Hepatocyte (in vitro differentiated cells): ENCODE measurements at regions not wholly inside any gene's neighbourhood (a gene's known extent, or its start where the extent isn't known, plus 50 kb on each side); places are given as distances from the start of the nearest gene placed in this dataset.

ENCODE experiments used
- DNase-seq: peaks from one replicate; pipeline ENCODE4 v3.0.0-alpha.2; 2016; ENCODE audit warnings: low spot score
- H2AFZ ChIP-seq: fragments of 200-600 bp; sonication (generic); 2 replicates; pipeline ENCODE4 v1.6.0; 2016; ENCODE audit warnings: antibody characterized with exemption, mild to moderate bottlenecking
- H3K27ac ChIP-seq: fragments of 200-600 bp; sonication (generic); 2 replicates; pipeline ENCODE4 v1.5.1; 2016; ENCODE audit warnings: mild to moderate bottlenecking
- H3K27me3 ChIP-seq: fragments of 200-600 bp; sonication (generic); 2 replicates; pipeline ENCODE4 v1.6.1; 2016
- H3K36me3 ChIP-seq: fragments of 200-600 bp; sonication (generic); replicated peaks from 2 replicates; pipeline ENCODE4 v1.5.1; 2016; ENCODE audit warnings: low read depth; ENCODE audit not compliant: insufficient read depth
- H3K4me1 ChIP-seq: fragments of 200-600 bp; sonication (generic); 2 replicates; pipeline ENCODE4 v1.5.1; 2016; ENCODE audit warnings: mild to moderate bottlenecking, moderate library complexity; ENCODE audit not compliant: insufficient read depth
- H3K4me2 ChIP-seq: fragments of 200-600 bp; sonication (generic); 2 replicates; pipeline ENCODE4 v1.6.0; 2016
- H3K4me3 ChIP-seq: fragments of 200-600 bp; sonication (generic); 2 replicates; pipeline ENCODE4 v1.5.1; 2016; ENCODE audit warnings: mild to moderate bottlenecking
- H3K79me2 ChIP-seq: fragments of 200-600 bp; sonication (generic); 2 replicates; pipeline ENCODE4 v1.6.0; 2017; ENCODE audit warnings: mild to moderate bottlenecking
- H3K9me2 ChIP-seq: fragments of 200-600 bp; sonication (generic); replicated peaks from 2 replicates; pipeline ENCODE4 v1.6.0; 2017; ENCODE audit warnings: mild to moderate bottlenecking; ENCODE audit not compliant: insufficient read depth
- H3K9me3 ChIP-seq: fragments of 200-600 bp; sonication (generic); 2 replicates; pipeline ENCODE4 v1.5.1; 2016; ENCODE audit warnings: low read depth, mild to moderate bottlenecking
- H4K20me1 ChIP-seq: fragments of 200-600 bp; sonication (generic); 2 replicates; pipeline ENCODE4 v1.6.0; 2016; ENCODE audit warnings: mild to moderate bottlenecking; ENCODE audit not compliant: insufficient read depth, poor library complexity, severe bottlenecking
- EZH2 ChIP-seq: fragments of 200-600 bp; sonication (generic); IDR thresholded peaks from 2 replicates; pipeline ENCODE4 v1.6.1; 2016; ENCODE audit warnings: antibody characterized with exemption, mild to moderate bottlenecking, borderline replicate concordance
- EZH2phosphoT487 ChIP-seq: fragments of 200-600 bp; sonication (generic); IDR thresholded peaks from one replicate; pipeline ENCODE4 v1.6.1; 2018; ENCODE audit warnings: antibody characterized with exemption, mild to moderate bottlenecking, low read depth, moderate library complexity; ENCODE audit not compliant: unreplicated experiment, severe bottlenecking
- WGBS: methylation state at CpG from one replicate; pipeline ENCODE4 v1.1.6; 2016; ENCODE audit warnings: low lambda C conversion rate; ENCODE audit errors: missing lambda C conversion rate; 5-methylcytosine and 5-hydroxymethylcytosine counted together
- TF ChIP-seq, protein P1 (sequence below): fragments of 200-600 bp; sonication (generic); IDR thresholded peaks from 2 replicates; pipeline ENCODE4 v1.5.1; 2016; ENCODE audit warnings: antibody characterized with exemption, mild to moderate bottlenecking; ENCODE audit not compliant: poor library complexity

GRCh38 chr5:118723021-118723338 is 265.4 kb downstream of the DTWD2 start:
- no peaks in the 10 kb centered on the region for H3K36me3 ChIP-seq
- H4K20me1 ChIP-seq, result no peaks in the 10 kb centered on the region
- H3K79me2 ChIP-seq, result no peaks in the 10 kb centered on the region
- H3K4me2 ChIP-seq, result no peak overlapping the region
- H3K27me3 ChIP-seq, result no peaks in the 10 kb centered on the region
- H3K9me3 ChIP-seq, result no peaks in the 10 kb centered on the region
- TF ChIP-seq EZH2phosphoT487, result no peak
- TF ChIP-seq EZH2, result no peak
- TF ChIP-seq, protein P1, sequence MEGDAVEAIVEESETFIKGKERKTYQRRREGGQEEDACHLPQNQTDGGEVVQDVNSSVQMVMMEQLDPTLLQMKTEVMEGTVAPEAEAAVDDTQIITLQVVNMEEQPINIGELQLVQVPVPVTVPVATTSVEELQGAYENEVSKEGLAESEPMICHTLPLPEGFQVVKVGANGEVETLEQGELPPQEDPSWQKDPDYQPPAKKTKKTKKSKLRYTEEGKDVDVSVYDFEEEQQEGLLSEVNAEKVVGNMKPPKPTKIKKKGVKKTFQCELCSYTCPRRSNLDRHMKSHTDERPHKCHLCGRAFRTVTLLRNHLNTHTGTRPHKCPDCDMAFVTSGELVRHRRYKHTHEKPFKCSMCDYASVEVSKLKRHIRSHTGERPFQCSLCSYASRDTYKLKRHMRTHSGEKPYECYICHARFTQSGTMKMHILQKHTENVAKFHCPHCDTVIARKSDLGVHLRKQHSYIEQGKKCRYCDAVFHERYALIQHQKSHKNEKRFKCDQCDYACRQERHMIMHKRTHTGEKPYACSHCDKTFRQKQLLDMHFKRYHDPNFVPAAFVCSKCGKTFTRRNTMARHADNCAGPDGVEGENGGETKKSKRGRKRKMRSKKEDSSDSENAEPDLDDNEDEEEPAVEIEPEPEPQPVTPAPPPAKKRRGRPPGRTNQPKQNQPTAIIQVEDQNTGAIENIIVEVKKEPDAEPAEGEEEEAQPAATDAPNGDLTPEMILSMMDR, result no peak
- H2AFZ ChIP-seq, result no peak overlapping the region
- no peak overlapping the region for H3K4me3 ChIP-seq
- H3K9me2 ChIP-seq, result no peaks in the 10 kb centered on the region
- no peak for DNase-seq
- H3K4me1 ChIP-seq, result no peaks in the 10 kb centered on the region
- no peak overlapping the region for H3K27ac ChIP-seq

DNA sequence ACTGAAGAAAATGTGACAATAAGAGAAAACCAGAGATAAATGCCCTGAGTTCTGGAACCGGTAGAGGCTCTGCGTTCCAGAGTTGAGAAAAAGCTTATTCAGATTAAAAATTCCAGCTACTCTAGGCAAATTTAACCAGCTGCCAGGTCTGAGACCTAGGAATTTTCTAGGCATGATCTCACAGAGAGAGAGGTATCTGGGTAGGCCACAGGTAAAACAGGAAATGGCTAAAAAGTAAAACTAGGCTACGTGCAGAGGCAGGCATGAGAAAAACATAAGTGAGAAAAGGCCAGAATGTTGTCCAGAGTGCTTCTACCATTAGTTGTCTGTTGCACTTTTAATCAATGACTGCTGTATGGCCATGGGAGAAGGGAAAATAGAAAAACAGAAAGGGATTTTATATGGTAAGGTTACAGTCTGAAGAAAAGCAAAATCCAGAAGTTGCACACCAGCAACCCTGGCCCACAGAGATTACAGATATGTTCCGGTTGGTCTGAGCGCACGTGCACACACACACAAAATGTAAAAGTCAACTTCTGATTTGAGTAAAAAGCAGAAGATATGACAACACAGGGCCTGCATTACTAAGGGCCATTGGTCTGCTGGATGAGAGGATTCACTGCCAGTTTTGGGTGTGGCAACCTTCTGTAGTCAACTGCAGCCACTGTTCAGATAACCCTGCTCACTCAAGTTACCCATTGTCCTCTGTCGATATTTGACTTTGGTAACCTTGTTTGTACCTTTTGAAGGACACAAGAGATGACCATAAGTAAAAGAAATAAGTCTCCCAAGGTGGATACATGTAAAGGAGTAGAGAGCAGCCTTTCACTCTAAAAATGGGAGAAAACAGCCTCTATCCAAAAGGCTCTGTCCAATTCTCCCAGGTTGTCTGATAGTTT is 266.0 kb downstream of the DTWD2 start:
- H3K9me3 ChIP-seq, result no peaks in the 10 kb centered on the region
- 80% methylated on average over 7 of the region's 7 CpGs for WGBS
- no peaks in the 10 kb centered on the region for H4K20me1 ChIP-seq
- H3K79me2 ChIP-seq, result no peaks in the 10 kb centered on the region
- no peaks in the 10 kb centered on the region for H3K4me1 ChIP-seq
- no peak overlapping the region for H3K27ac ChIP-seq
- H2AFZ ChIP-seq, result no peak overlapping the region
- H3K4me3 ChIP-seq, result no peak overlapping the region
- no peak for DNase-seq
- no peak for TF ChIP-seq EZH2phosphoT487
- TF ChIP-seq, protein P1, result no peak
- TF ChIP-seq EZH2, result no peak
- H3K4me2 ChIP-seq, result no peak overlapping the region
- no peaks in the 10 kb centered on the region for H3K9me2 ChIP-seq
- no peaks in the 10 kb centered on the region for H3K27me3 ChIP-seq
- no peaks in the 10 kb centered on the region for H3K36me3 ChIP-seq

- TF ChIP-seq, protein P1, result no peak
- TF ChIP-seq EZH2 (no peak), EZH2phosphoT487 (no peak)
- WGBS, result 83% methylated on average over 1 of the region's 1 CpG
- Histone ChIP-seq H3K36me3 (no peaks in the 10 kb centered on the region), H3K9me3 (no peaks in the 10 kb centered on the region), H3K9me2 (no peaks in the 10 kb centered on the region), H3K27ac (no peak overlapping the region), H3K4me3 (no peak overlapping the region), H4K20me1 (no peaks in the 10 kb centered on the region), H2AFZ (no peak overlapping the region), H3K4me1 (no peaks in the 10 kb centered on the region), H3K27me3 (no peaks in the 10 kb centered on the region), H3K79me2 (no peaks in the 10 kb centered on the region), H3K4me2 (no peak overlapping the region)
- DNase-seq, result no peak
These were observed 276.6 kb downstream of the DTWD2 start for GRCh38 chr5:118711727-118712126.
